BLaER1 (cell line): ENCODE measurements at regions not wholly inside any gene's neighbourhood (a gene's known extent, or its start where the extent isn't known, plus 50 kb on each side); places are given as distances from the start of the nearest gene placed in this dataset.
"Not testable (repeated sequence)": the region's sequence is repeated elsewhere in the genome, so short reads cannot be mapped to it uniquely, and the experiment has no call there.

ENCODE experiments used
- H3K27ac ChIP-seq: shearing (Covaris generic); formaldehyde crosslinking; 2 replicates; pipeline ENCODE4 v1.8.1; 2022
- H3K27me3 ChIP-seq: shearing (Covaris generic); formaldehyde crosslinking; 2 replicates; pipeline ENCODE4 v1.8.1; 2022
- H3K36me3 ChIP-seq: shearing (Covaris generic); formaldehyde crosslinking; 2 replicates; pipeline ENCODE4 v1.8.1; 2022
- H3K4me1 ChIP-seq: shearing (Covaris generic); formaldehyde crosslinking; 2 replicates; pipeline ENCODE4 v1.8.1; 2022
- H3K4me2 ChIP-seq: shearing (Covaris generic); formaldehyde crosslinking; 2 replicates; pipeline ENCODE4 v1.8.1; 2022
- H3K4me3 ChIP-seq: shearing (Covaris generic); formaldehyde crosslinking; 2 replicates; pipeline ENCODE4 v1.8.1; 2022
- H3K9ac ChIP-seq: shearing (Covaris generic); formaldehyde crosslinking; 2 replicates; pipeline ENCODE4 v1.8.1; 2022
- H3K9me3 ChIP-seq: shearing (Covaris generic); formaldehyde crosslinking; 2 replicates; pipeline ENCODE4 v1.8.1; 2022
- H4K20me1 ChIP-seq: shearing (Covaris generic); formaldehyde crosslinking; 2 replicates; pipeline ENCODE4 v1.8.1; 2022
- Cebpa-rat ChIP-seq: shearing (Covaris generic); IDR thresholded peaks from 2 replicates; pipeline ENCODE4 v1.8.1; 2022

- Histone ChIP-seq H4K20me1 (no peaks in the 10 kb centered on the region), H3K9ac (no peak overlapping the region), H3K4me1 (peaks cover 13% of the 10 kb centered on the region; the same call in 1 of the 2 replicates), H3K9me3 (no peaks in the 10 kb centered on the region), H3K27ac (no peak overlapping the region), H3K27me3 (no peaks in the 10 kb centered on the region), H3K4me2 (no peak overlapping the region), H3K4me3 (no peak overlapping the region), H3K36me3 (no peaks in the 10 kb centered on the region)
- TF ChIP-seq Cebpa-rat, result no peak
Observed at GRCh38 chr12:29024117-29024516, 125.0 kb upstream of the FAR2 start.

GRCh38 chr12:29025937-29026336 is 123.1 kb upstream of the FAR2 start:
- Histone ChIP-seq H4K20me1 (no peaks in the 10 kb centered on the region), H3K4me3 (no peak overlapping the region), H3K4me2 (peak overlapping the region; percentile 38), H3K4me1 (peaks cover 13% of the 10 kb centered on the region; the same call in 1 of the 2 replicates), H3K36me3 (no peaks in the 10 kb centered on the region), H3K9ac (no peak overlapping the region), H3K27me3 (no peaks in the 10 kb centered on the region), H3K27ac (no peak overlapping the region), H3K9me3 (no peaks in the 10 kb centered on the region)
- TF ChIP-seq Cebpa-rat, result no peak

- Histone ChIP-seq H3K9ac (no peak overlapping the region), H4K20me1 (no peaks in the 10 kb centered on the region), H3K4me1 (peaks cover 13% of the 10 kb centered on the region; the same call in 1 of the 2 replicates), H3K4me3 (no peak overlapping the region), H3K4me2 (peak overlapping the region; percentile 38), H3K36me3 (no peaks in the 10 kb centered on the region), H3K9me3 (no peaks in the 10 kb centered on the region), H3K27ac (no peak overlapping the region), H3K27me3 (no peaks in the 10 kb centered on the region)
- no peak for TF ChIP-seq Cebpa-rat
Observed at GRCh38 chr12:29026419-29026818, 122.7 kb upstream of the FAR2 start.

- H3K9ac ChIP-seq, H4K20me1 ChIP-seq, H3K4me3 ChIP-seq, H3K4me2 ChIP-seq, H3K36me3 ChIP-seq, H3K27ac ChIP-seq, H3K27me3 ChIP-seq, H3K9me3 ChIP-seq: not testable (repeated sequence)
- peaks cover 13% of the 10 kb centered on the region; the same call in 1 of the 2 replicates for H3K4me1 ChIP-seq
Observed at GRCh38 chr12:29029484-29029883, 119.6 kb upstream of the FAR2 start.

- H3K27ac ChIP-seq, result no peak overlapping the region
- no peaks in the 10 kb centered on the region for H4K20me1 ChIP-seq
- no peaks in the 10 kb centered on the region for H3K36me3 ChIP-seq
- peaks cover 13% of the 10 kb centered on the region; the same call in 1 of the 2 replicates for H3K4me1 ChIP-seq
- H3K4me2 ChIP-seq, result no peak overlapping the region
- TF ChIP-seq Cebpa-rat, result no peak
- no peak overlapping the region for H3K4me3 ChIP-seq
- no peaks in the 10 kb centered on the region for H3K9me3 ChIP-seq
- H3K9ac ChIP-seq, result no peak overlapping the region
- no peaks in the 10 kb centered on the region for H3K27me3 ChIP-seq
Observed at GRCh38 chr12:29030006-29030405, 119.1 kb upstream of the FAR2 start.

GRCh38 chr12:29032446-29032845 is 116.6 kb upstream of the FAR2 start:
- H3K9ac ChIP-seq, result no peak overlapping the region
- H3K36me3 ChIP-seq, result no peaks in the 10 kb centered on the region
- H3K4me3 ChIP-seq, result no peak overlapping the region
- no peaks in the 10 kb centered on the region for H3K4me1 ChIP-seq
- H4K20me1 ChIP-seq, result no peaks in the 10 kb centered on the region
- no peak overlapping the region for H3K4me2 ChIP-seq
- no peaks in the 10 kb centered on the region for H3K27me3 ChIP-seq
- H3K27ac ChIP-seq, result no peak overlapping the region
- TF ChIP-seq Cebpa-rat, result no peak
- H3K9me3 ChIP-seq, result no peaks in the 10 kb centered on the region

- TF ChIP-seq Cebpa-rat, result no peak
- Histone ChIP-seq H3K4me3 (no peak overlapping the region), H3K27ac (no peak overlapping the region), H3K9ac (no peak overlapping the region), H3K4me2 (no peak overlapping the region), H4K20me1 (no peaks in the 10 kb centered on the region), H3K27me3 (no peaks in the 10 kb centered on the region), H3K36me3 (no peaks in the 10 kb centered on the region), H3K9me3 (no peaks in the 10 kb centered on the region), H3K4me1 (no peaks in the 10 kb centered on the region)
Observed at GRCh38 chr12:29033519-29033918, 115.6 kb upstream of the FAR2 start.

- Histone ChIP-seq H4K20me1 (no peaks in the 10 kb centered on the region), H3K4me3 (no peak overlapping the region), H3K9me3 (no peaks in the 10 kb centered on the region), H3K27ac (no peak overlapping the region), H3K36me3 (no peaks in the 10 kb centered on the region), H3K9ac (no peak overlapping the region), H3K4me1 (no peaks in the 10 kb centered on the region), H3K27me3 (no peaks in the 10 kb centered on the region), H3K4me2 (no peak overlapping the region)
- TF ChIP-seq Cebpa-rat, result no peak
Observed at GRCh38 chr12:29035112-29035511, 114.0 kb upstream of the FAR2 start.

- H3K36me3 ChIP-seq, result no peaks in the 10 kb centered on the region
- H3K4me3 ChIP-seq, result no peak overlapping the region
- no peaks in the 10 kb centered on the region for H3K27me3 ChIP-seq
- TF ChIP-seq Cebpa-rat, result no peak
- H3K9me3 ChIP-seq, result no peaks in the 10 kb centered on the region
- H3K9ac ChIP-seq, result no peak overlapping the region
- no peak overlapping the region for H3K27ac ChIP-seq
- no peaks in the 10 kb centered on the region for H4K20me1 ChIP-seq
- H3K4me1 ChIP-seq, result no peaks in the 10 kb centered on the region
- H3K4me2 ChIP-seq, result no peak overlapping the region
Observed at GRCh38 chr12:29039013-29039412, 110.1 kb upstream of the FAR2 start.

GRCh38 chr12:29041621-29042020 is 107.5 kb upstream of the FAR2 start:
- Histone ChIP-seq H3K9me3 (no peaks in the 10 kb centered on the region), H3K9ac (no peak overlapping the region), H3K36me3 (no peaks in the 10 kb centered on the region), H3K27me3 (no peaks in the 10 kb centered on the region), H3K4me3 (no peak overlapping the region), H4K20me1 (no peaks in the 10 kb centered on the region), H3K4me1 (no peaks in the 10 kb centered on the region), H3K4me2 (no peak overlapping the region), H3K27ac (no peak overlapping the region)
- TF ChIP-seq Cebpa-rat, result no peak

- H3K27me3 ChIP-seq, result no peaks in the 10 kb centered on the region
- TF ChIP-seq Cebpa-rat, result no peak
- no peaks in the 10 kb centered on the region for H3K9me3 ChIP-seq
- no peak overlapping the region for H3K4me2 ChIP-seq
- no peak overlapping the region for H3K4me3 ChIP-seq
- no peaks in the 10 kb centered on the region for H4K20me1 ChIP-seq
- H3K27ac ChIP-seq, result no peak overlapping the region
- H3K9ac ChIP-seq, result no peak overlapping the region
- H3K4me1 ChIP-seq, result no peaks in the 10 kb centered on the region
- H3K36me3 ChIP-seq, result no peaks in the 10 kb centered on the region
Observed at GRCh38 chr12:29043069-29043468, 106.0 kb upstream of the FAR2 start.
